HUES64 (cell line): ENCODE measurements at regions not wholly inside any gene's neighbourhood (a gene's known extent, or its start where the extent isn't known, plus 50 kb on each side); places are given as distances from the start of the nearest gene placed in this dataset.

ENCODE experiments used
- H3K27ac ChIP-seq: 2 replicates; pipeline ENCODE4 v1.7.0; 2013; ENCODE audit warnings: low read depth, low read length, inconsistent platforms
- H3K27me3 ChIP-seq: 2 replicates; pipeline ENCODE4 v1.6.1; 2013; ENCODE audit warnings: mild to moderate bottlenecking, low read length; ENCODE audit not compliant: insufficient read depth
- H3K36me3 ChIP-seq: 2 replicates; pipeline ENCODE4 v1.6.1; 2013; ENCODE audit warnings: mild to moderate bottlenecking, low read length; ENCODE audit not compliant: insufficient read depth
- H3K4me1 ChIP-seq: 2 replicates; pipeline ENCODE4 v1.6.1; 2013; ENCODE audit warnings: mild to moderate bottlenecking, low read length, moderate library complexity; ENCODE audit not compliant: insufficient read depth
- H3K4me3 ChIP-seq: 2 replicates; pipeline ENCODE4 v1.5.1; 2013; ENCODE audit warnings: mild to moderate bottlenecking, low read length, moderate library complexity
- H3K9ac ChIP-seq: 2 replicates; pipeline ENCODE4 v1.6.1; 2013; ENCODE audit warnings: mild to moderate bottlenecking, low read depth, low read length
- H3K9me3 ChIP-seq: 2 replicates; pipeline ENCODE4 v1.6.1; 2013; ENCODE audit warnings: low read depth, low read length; ENCODE audit not compliant: insufficient read depth
- WGBS: fragments of 150-250, 120-280 bp; methylation state at CpG from one replicate; pipeline ENCODE4 v1.1.7; 2013; ENCODE audit warnings: missing lambda C conversion rate; 5-methylcytosine and 5-hydroxymethylcytosine counted together

DNA sequence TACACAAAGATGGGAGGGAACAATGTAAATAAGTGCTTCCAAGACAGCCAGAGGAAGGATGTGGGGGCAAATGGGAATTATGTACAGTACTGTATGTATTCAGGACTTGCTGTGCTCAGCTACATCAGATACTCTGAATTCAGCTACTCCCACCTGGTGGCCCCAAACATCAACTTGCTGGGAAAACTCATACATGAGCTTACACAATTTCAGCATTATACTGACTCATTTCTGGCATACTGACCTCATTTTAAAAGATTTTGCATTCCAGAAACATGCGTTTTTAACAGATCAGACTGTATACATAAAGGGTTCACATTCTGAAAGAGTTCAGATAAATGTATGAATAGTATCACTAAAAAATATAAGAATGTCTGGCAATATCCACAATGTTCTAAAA lies 59.7 kb downstream of the GPX5 start:
- Histone ChIP-seq H3K27ac (no peak overlapping the region), H3K36me3 (no peaks in the 10 kb centered on the region), H3K9ac (no peak overlapping the region), H3K9me3 (no peaks in the 10 kb centered on the region), H3K4me3 (peak overlapping the region; percentile 73), H3K4me1 (peaks cover 19% of the 10 kb centered on the region; the same call in 1 of the 2 replicates), H3K27me3 (peaks cover 2% of the 10 kb centered on the region)
- WGBS: 100% methylated on average over 1 of the region's 1 CpG

DNA sequence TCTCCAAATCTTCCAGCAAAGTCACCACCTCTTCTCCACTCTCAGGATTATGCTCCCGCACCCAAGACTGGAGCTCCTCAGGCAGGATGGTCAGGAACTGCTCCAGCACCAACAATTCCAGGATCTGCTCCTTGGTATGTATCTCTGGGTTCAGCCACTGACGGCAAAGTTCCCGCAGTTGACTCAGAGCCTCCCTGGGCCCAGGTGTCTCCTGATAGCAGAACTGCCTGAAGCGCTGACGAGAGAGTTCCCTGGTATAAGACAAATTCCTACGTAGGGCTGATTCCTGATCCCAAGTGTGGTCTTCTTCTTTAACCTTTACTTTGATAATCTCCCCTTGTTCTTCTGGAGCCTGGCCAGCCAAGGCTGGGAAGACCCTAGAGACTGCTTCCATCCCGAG lies 60.6 kb downstream of the GPX5 start:
- 36% methylated on average over 7 of the region's 7 CpGs for WGBS
- no peaks in the 10 kb centered on the region for H3K36me3 ChIP-seq
- no peaks in the 10 kb centered on the region for H3K9me3 ChIP-seq
- peak overlapping the region; percentile 83 for H3K9ac ChIP-seq
- H3K4me3 ChIP-seq: peak overlapping the region; percentile 73
- peaks cover 12% of the 10 kb centered on the region for H3K27me3 ChIP-seq
- no peak overlapping the region for H3K27ac ChIP-seq
- H3K4me1 ChIP-seq: peaks cover 22% of the 10 kb centered on the region; the same call in 1 of the 2 replicates

DNA sequence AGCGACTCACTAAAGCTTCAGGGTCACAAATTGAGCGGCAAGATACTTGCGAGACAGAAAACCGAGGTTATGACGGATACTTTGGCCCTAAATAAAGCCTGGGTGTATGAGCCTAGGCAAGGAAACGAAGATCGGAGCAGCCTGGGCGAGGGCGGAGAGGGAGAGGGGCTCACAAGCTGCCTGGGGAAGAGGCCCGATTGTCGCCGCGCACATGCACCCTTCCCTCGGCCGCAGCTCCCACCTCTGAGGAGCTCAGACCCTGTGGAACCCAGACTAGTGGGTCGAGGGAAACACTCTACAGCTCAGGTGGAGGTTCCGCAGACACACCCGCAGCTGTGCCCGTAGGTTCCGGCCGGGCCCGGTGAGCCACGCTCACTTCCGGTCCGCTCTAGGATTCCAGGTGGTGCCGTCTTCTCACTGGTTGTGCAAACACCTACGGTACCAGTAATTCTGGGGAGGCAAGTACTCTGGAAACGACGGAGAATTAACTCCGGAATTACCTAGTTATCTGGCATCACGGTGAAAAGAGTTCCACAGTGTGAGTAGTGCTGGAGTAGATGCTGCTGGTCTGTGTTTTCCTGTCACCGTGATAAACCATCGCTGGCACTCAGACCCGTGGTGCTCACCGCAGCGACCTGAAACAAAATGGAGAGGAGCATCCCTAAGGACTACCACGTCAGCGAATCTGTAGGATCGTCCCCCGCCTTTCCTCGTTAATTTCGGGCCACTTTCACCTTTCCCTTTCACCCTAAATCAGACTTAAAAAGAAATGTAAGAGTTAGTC lies 61.5 kb downstream of the GPX5 start:
- no peaks in the 10 kb centered on the region for H3K9me3 ChIP-seq
- under 1% methylated on average over 42 of the region's 42 CpGs for WGBS
- no peaks in the 10 kb centered on the region for H3K36me3 ChIP-seq
- peaks cover 19% of the 10 kb centered on the region for H3K27me3 ChIP-seq
- peak overlapping the region; percentile 73 for H3K4me3 ChIP-seq
- H3K4me1 ChIP-seq: peaks cover 22% of the 10 kb centered on the region; the same call in 1 of the 2 replicates
- H3K9ac ChIP-seq: peak overlapping the region; percentile 83
- peak overlapping the region; percentile 37 for H3K27ac ChIP-seq

DNA sequence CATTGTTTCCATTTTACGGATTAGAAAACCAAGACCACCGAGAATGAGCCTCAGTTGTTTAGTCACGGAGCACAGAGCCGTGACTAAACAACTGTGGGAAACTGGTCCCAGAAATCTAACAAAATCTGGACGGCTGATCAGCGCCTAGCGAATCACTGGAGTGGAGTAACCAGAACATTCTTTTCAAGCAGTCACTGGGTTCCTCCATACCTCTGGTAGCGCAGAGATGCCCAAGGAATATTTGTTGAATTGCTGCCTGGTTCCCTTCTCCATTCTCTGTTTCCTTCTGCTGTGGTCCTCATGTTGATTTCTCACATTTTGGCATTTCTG lies 62.0 kb downstream of the GPX5 start:
- Histone ChIP-seq H3K9me3 (no peaks in the 10 kb centered on the region), H3K27ac (peak overlapping the region; percentile 6; the same call in 1 of the 2 replicates), H3K4me1 (peaks cover 22% of the 10 kb centered on the region; the same call in 1 of the 2 replicates), H3K4me3 (peak overlapping the region; percentile 73), H3K36me3 (no peaks in the 10 kb centered on the region), H3K27me3 (peaks cover 24% of the 10 kb centered on the region), H3K9ac (peak overlapping the region; percentile 83)
- 6% methylated on average over 8 of the region's 8 CpGs for WGBS

DNA sequence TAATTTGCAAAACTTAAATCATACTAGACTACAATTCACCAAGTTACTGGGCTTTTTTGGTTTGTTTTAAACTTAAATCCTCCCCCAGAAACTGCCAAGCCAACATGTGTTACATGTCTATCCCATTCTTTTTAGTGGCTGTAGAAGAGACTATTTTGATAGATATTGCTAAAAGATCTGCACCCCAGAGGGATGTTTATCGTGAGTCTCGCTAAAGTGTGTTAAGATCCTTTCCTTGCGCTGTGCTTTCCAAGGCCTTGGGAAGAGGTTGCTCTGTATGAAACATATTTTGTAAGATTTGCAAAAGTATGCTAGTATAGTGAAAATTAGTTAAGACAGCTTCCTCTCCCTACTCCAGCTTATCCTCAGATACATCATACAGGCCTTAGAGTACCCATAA lies 63.0 kb downstream of the GPX5 start:
- Histone ChIP-seq H3K9ac (no peak overlapping the region), H3K27ac (no peak overlapping the region), H3K4me3 (peak overlapping the region; percentile 77), H3K27me3 (peaks cover 24% of the 10 kb centered on the region), H3K36me3 (no peaks in the 10 kb centered on the region), H3K4me1 (peaks cover 22% of the 10 kb centered on the region; the same call in 1 of the 2 replicates), H3K9me3 (no peaks in the 10 kb centered on the region)
- WGBS: 93% methylated on average over 3 of the region's 3 CpGs

DNA sequence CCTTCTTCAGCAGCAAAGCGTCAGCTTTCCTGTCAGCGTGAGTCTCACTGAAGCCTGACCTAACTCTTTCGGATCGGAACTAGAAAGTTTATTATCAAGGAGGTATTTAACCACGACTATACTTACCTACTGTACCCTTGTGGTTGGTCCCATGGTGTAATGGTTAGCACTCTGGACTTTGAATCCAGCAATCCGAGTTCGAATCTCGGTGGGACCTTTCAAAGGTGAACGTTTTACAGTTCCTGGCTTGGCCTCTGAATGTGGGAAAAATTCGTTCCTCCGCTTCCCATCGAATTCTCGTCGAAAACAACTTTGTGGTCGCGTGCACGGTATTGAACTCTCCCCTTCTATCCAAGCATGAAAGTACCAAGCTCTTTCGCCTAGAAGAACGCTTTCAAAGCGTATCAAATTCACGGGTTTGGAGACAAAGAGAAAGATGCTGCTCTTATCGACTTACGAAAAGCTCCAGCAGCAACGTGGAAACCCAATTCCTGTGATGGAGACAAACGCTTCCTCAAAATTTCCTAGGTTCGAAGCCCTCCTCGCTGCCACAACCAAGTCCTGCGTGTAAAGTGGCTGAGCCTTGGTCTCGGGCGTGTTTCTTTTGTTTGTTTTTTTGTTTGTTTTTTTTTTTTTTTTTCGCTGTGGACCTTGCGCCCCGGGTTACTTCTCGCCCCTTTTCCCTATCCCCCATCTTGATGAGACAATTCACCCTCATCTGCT lies 63.7 kb downstream of the GPX5 start:
- 1% methylated on average over 30 of the region's 34 CpGs for WGBS
- Histone ChIP-seq H3K4me3 (peak overlapping the region; percentile 77), H3K27ac (no peak overlapping the region), H3K27me3 (peaks cover 24% of the 10 kb centered on the region), H3K36me3 (no peaks in the 10 kb centered on the region), H3K4me1 (peaks cover 22% of the 10 kb centered on the region; the same call in 1 of the 2 replicates), H3K9ac (peak overlapping the region; percentile 68), H3K9me3 (no peaks in the 10 kb centered on the region)

DNA sequence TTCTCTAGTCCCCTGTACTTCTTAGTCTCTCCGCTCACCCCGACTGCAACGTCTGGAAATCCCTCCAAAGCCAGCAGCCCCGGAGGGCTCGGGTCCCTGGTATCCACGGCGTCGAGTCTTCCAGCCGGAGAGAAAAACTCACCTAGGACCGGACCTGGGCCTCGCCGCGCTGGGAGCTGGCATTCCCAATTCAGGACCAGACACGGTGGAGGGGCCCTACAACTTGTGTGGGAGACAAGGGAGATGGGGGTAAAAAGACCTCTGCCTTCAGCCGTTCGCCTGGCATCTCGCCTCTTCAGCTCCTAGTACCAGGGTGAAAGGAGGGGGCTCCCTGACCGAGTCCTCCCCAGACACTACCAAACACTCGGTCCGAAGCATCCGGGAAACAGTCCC lies 64.3 kb downstream of the GPX5 start:
- WGBS: 3% methylated on average over 20 of the region's 21 CpGs
- Histone ChIP-seq H3K36me3 (no peaks in the 10 kb centered on the region), H3K4me1 (peaks cover 22% of the 10 kb centered on the region; the same call in 1 of the 2 replicates), H3K27ac (no peak overlapping the region), H3K4me3 (peak overlapping the region; percentile 77), H3K27me3 (peaks cover 24% of the 10 kb centered on the region), H3K9ac (peak overlapping the region; percentile 68), H3K9me3 (no peaks in the 10 kb centered on the region)

DNA sequence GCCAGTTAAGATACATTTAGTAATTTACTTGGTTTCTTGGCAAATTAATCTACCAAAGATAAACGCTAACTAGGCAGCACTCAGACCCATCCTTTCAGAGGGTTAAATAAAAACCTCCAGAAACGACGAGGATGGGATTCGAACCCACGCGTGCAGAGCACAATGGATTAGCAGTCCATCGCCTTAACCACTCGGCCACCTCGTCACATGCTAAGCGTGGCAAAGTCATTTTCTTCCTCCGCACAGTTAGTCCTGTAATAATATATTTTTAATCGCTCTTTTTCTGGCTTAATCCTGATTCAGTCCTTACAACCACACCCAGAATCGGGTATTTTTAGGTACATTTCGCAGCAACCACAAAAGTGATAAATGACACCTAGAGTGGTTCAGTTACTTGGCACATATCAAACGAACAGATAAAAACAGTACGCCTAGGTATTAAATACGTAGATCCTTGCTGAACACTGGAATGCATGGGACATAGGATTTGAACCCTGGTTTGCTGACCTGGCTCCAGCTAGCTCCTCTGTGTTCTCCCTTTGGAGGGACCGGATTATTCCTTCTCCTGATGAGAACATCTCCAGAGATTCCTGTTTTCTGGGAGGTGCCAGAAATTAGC lies 71.6 kb downstream of the GPX5 start:
- peaks cover 3% of the 10 kb centered on the region; the same call in 1 of the 2 replicates for H3K27me3 ChIP-seq
- H3K36me3 ChIP-seq: no peaks in the 10 kb centered on the region
- H3K4me1 ChIP-seq: no peaks in the 10 kb centered on the region
- H3K4me3 ChIP-seq: peak overlapping the region; percentile 91
- WGBS: 4% methylated on average over 18 of the region's 18 CpGs
- peak overlapping the region; percentile 6 for H3K9ac ChIP-seq
- H3K27ac ChIP-seq: no peak overlapping the region
- H3K9me3 ChIP-seq: no peaks in the 10 kb centered on the region

DNA sequence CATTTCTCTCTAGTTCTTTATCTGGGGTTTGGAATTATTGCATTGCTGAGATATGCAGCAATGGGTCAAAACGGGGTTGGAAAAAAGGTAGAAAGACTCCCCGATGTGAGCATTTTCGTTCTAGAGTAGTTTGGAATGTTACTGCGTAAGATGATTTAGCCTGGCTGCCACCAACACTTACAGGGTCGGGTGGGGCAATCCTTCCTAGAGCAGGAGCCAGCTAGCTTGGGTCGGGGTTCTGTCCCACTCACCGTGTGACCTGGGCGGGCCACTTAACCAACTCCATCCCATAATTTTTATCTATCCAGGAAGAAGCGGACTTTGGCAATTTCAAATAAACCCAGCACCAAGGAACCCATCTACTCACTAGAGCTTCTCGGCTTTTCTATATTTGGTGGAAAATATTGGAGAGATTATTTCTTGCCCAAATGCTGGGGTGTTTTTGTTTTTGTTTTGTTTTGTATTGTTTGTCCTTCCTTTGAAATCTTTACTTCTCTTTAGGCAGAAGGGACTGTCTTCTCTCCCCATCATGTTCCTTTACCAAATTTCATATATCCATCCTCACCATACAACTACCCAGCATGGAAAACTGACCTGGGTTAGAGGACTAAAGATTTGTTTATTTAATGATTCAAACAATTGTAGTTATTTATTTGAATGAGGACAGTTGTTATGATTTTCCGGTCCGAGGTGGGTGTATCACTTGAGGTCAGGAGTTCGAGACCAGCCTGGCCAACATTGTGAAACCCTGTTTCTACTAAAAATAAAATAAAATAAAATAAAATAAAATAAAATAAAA lies 72.4 kb downstream of the GPX5 start:
- H3K9ac ChIP-seq: peak overlapping the region; percentile 6
- WGBS: 10% methylated on average over 11 of the region's 13 CpGs
- H3K27ac ChIP-seq: no peak overlapping the region
- H3K4me1 ChIP-seq: no peaks in the 10 kb centered on the region
- no peaks in the 10 kb centered on the region for H3K36me3 ChIP-seq
- peak overlapping the region; percentile 91 for H3K4me3 ChIP-seq
- H3K9me3 ChIP-seq: no peaks in the 10 kb centered on the region
- no peaks in the 10 kb centered on the region for H3K27me3 ChIP-seq

DNA sequence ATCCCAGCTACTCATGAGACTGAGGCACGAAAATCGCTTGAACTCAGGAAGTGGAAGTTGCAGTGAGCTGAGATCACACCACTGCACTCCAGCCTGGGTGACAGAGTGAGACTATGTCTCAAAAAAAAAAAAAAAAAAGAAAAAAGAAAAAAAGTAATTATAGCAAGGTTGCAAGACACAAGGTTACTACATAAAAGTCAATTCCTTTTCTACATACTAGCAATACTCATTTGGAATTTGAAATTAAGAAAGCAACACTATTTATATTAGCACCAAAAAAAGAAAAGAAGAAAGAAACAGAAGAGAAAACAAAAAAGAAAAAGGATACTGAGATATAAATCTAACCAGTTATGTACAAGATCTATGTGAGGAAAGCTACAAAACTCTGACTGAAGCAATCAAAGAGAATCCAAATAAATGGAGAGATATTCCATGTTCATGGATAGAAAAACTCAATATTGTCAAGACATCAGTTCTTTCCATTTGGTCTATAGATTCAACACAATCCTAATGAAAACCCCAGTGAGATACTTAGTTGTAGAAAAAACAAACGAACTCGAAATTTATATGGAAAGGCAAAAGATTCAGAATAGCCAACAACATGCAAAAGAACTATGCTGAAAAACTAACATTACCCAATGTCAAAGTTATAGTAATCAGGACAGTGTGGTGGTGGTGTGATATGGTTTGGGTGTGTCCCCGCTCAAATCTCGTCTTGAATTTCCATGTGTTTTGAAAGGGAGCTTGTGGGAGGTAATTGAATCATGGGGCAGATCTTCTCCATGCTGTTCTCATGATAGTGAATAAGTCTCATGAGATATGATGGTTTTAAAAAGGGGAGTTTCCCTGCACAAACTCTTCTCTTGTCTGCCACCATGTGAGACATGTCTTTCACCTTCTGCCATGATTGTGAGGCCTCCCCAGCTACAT lies 73.3 kb downstream of the GPX5 start:
- Histone ChIP-seq H3K27ac (no peak overlapping the region), H3K27me3 (no peaks in the 10 kb centered on the region), H3K4me3 (no peak overlapping the region), H3K9ac (no peak overlapping the region), H3K9me3 (no peaks in the 10 kb centered on the region), H3K4me1 (no peaks in the 10 kb centered on the region), H3K36me3 (no peaks in the 10 kb centered on the region)
- WGBS: 86% methylated on average over 6 of the region's 6 CpGs
